Neural cell (in vitro differentiated cells): ENCODE measurements at regions not wholly inside any gene's neighbourhood (a gene's known extent, or its start where the extent isn't known, plus 50 kb on each side); places are given as distances from the start of the nearest gene placed in this dataset.

Experiments
- H2AFZ ChIP-seq: fragments of 200-600, 300-800 bp; sonication (generic), shearing (Covaris generic); 2 replicates; pipeline ENCODE4 v1.6.0; 2014; ENCODE audit warnings: low read depth, mild to moderate bottlenecking, antibody characterized with exemption, low read length, moderate library complexity
- H3F3A ChIP-seq: fragments of 200-600 bp; shearing (Covaris generic); 2 replicates; pipeline ENCODE4 v1.6.1; 2016; ENCODE audit warnings: mild to moderate bottlenecking, moderate library complexity, mixed read lengths, antibody characterized with exemption, low read length; ENCODE audit not compliant: insufficient read depth, poor library complexity, severe bottlenecking
- H3K27ac ChIP-seq: fragments of 200-600, 300-800 bp; sonication (generic), shearing (Covaris generic); 2 replicates; pipeline ENCODE4 v1.5.1; 2014; ENCODE audit warnings: mild to moderate bottlenecking, low read length, moderate library complexity
- H3K27me3 ChIP-seq: fragments of 300-800, 200-600 bp; sonication (generic), shearing (Covaris generic); 2 replicates; pipeline ENCODE4 v1.6.0; 2014; ENCODE audit warnings: mild to moderate bottlenecking, low read depth, low read length, moderate library complexity; ENCODE audit not compliant: insufficient read depth
- H3K36me3 ChIP-seq: fragments of 300-800, 200-600 bp; sonication (generic), shearing (Covaris generic); 2 replicates; pipeline ENCODE4 v1.5.1; 2014; ENCODE audit warnings: mild to moderate bottlenecking, antibody characterized with exemption, low read length, moderate library complexity; ENCODE audit not compliant: insufficient read depth
- H3K4me2 ChIP-seq: fragments of 300-800, 200-600 bp; sonication (generic), shearing (Covaris generic); 2 replicates; pipeline ENCODE4 v1.6.0; 2014; ENCODE audit warnings: mild to moderate bottlenecking, low read length
- H3K4me3 ChIP-seq: fragments of 300-800, 200-600 bp; sonication (generic), shearing (Covaris generic); 2 replicates; pipeline ENCODE4 v1.5.1; 2014; ENCODE audit warnings: mild to moderate bottlenecking, low read length, moderate library complexity
- H3K79me2 ChIP-seq: fragments of 200-600 bp; shearing (Covaris generic); replicated peaks from 2 replicates; pipeline ENCODE4 v1.6.0; 2014; ENCODE audit warnings: mild to moderate bottlenecking, low read length, moderate library complexity; ENCODE audit not compliant: insufficient read depth
- H3K9ac ChIP-seq: fragments of 300-800, 200-600 bp; sonication (generic), shearing (Covaris generic); 2 replicates; pipeline ENCODE4 v1.6.1; 2016; ENCODE audit warnings: mild to moderate bottlenecking, low read length, mixed read lengths
- H3K9me2 ChIP-seq: fragments of 200-600 bp; shearing (Covaris generic); 2 replicates; pipeline ENCODE4 v1.6.1; 2016; ENCODE audit warnings: mild to moderate bottlenecking, low read length, mixed read lengths; ENCODE audit not compliant: insufficient read depth
- H3K9me3 ChIP-seq: fragments of 200-600, 300-800 bp; sonication (generic), shearing (Covaris generic); 2 replicates; pipeline ENCODE4 v1.6.1; 2016; ENCODE audit warnings: mild to moderate bottlenecking, mixed run types, low read length, moderate library complexity, mixed read lengths
- H4K20me1 ChIP-seq: fragments of 200-600 bp; shearing (Covaris generic); 2 replicates; pipeline ENCODE4 v1.6.1; 2016; ENCODE audit warnings: mild to moderate bottlenecking, mixed run types; ENCODE audit not compliant: insufficient read depth
- EP300 ChIP-seq: fragments of 450-650 bp; conservative IDR thresholded peaks from 2 replicates; pipeline ENCODE4 v1.6.1; 2014; ENCODE audit warnings: antibody characterized with exemption, mild to moderate bottlenecking, moderate library complexity; ENCODE audit not compliant: poor library complexity, severe bottlenecking
- EZH2 ChIP-seq: fragments of 200-600, 300-800 bp; shearing (Covaris generic), sonication (generic); IDR thresholded peaks from 2 replicates; pipeline ENCODE4 v1.6.1; 2014; ENCODE audit warnings: antibody characterized with exemption, low read length, borderline replicate concordance, mild to moderate bottlenecking; ENCODE audit not compliant: insufficient read depth, poor library complexity, severe bottlenecking
- MXI1 ChIP-seq: fragments of 450-650 bp; conservative IDR thresholded peaks from 2 replicates; pipeline ENCODE4 v1.6.1; 2014; ENCODE audit warnings: antibody characterized with exemption, mild to moderate bottlenecking; ENCODE audit not compliant: poor library complexity, severe bottlenecking
- POLR2AphosphoS5 ChIP-seq: IDR thresholded peaks from 2 replicates; pipeline ENCODE4 v1.6.1; 2012
- RAD21 ChIP-seq: fragments of 450-650 bp; conservative IDR thresholded peaks from 2 replicates; pipeline ENCODE4 v1.6.1; 2014; ENCODE audit warnings: antibody characterized with exemption, mild to moderate bottlenecking, moderate library complexity
- SMC3 ChIP-seq: fragments of 450-650 bp; conservative IDR thresholded peaks from 2 replicates; pipeline ENCODE4 v1.6.1; 2014; ENCODE audit warnings: antibody characterized with exemption, mild to moderate bottlenecking, moderate library complexity; ENCODE audit not compliant: poor library complexity
- TAF1 ChIP-seq: IDR thresholded peaks from 2 replicates; pipeline ENCODE4 v1.6.1; 2012; ENCODE audit warnings: low read depth
- TF ChIP-seq, protein P1 (sequence below): fragments of 450-650 bp; IDR thresholded peaks from 2 replicates; pipeline ENCODE4 v1.5.1; 2014; ENCODE audit warnings: antibody characterized with exemption, mild to moderate bottlenecking, moderate library complexity; ENCODE audit not compliant: poor library complexity, severe bottlenecking
- TF ChIP-seq, protein P2 (sequence below): IDR thresholded peaks from 2 replicates; pipeline ENCODE4 v1.6.1; 2012; ENCODE audit warnings: borderline replicate concordance

- no peak overlapping the region for H2AFZ ChIP-seq
- no peak overlapping the region for H3K9ac ChIP-seq
- no peaks in the 10 kb centered on the region for H3K79me2 ChIP-seq
- H3K27me3 ChIP-seq, result no peaks in the 10 kb centered on the region
- no peak overlapping the region for H3K4me3 ChIP-seq
- TF ChIP-seq SMC3, result no peak
- TF ChIP-seq, protein P1, sequence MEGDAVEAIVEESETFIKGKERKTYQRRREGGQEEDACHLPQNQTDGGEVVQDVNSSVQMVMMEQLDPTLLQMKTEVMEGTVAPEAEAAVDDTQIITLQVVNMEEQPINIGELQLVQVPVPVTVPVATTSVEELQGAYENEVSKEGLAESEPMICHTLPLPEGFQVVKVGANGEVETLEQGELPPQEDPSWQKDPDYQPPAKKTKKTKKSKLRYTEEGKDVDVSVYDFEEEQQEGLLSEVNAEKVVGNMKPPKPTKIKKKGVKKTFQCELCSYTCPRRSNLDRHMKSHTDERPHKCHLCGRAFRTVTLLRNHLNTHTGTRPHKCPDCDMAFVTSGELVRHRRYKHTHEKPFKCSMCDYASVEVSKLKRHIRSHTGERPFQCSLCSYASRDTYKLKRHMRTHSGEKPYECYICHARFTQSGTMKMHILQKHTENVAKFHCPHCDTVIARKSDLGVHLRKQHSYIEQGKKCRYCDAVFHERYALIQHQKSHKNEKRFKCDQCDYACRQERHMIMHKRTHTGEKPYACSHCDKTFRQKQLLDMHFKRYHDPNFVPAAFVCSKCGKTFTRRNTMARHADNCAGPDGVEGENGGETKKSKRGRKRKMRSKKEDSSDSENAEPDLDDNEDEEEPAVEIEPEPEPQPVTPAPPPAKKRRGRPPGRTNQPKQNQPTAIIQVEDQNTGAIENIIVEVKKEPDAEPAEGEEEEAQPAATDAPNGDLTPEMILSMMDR, result no peak
- TF ChIP-seq EZH2, result no peak
- no peak for TF ChIP-seq EP300
- no peak for TF ChIP-seq RAD21
- no peak for TF ChIP-seq POLR2AphosphoS5
- no peak for TF ChIP-seq TAF1
- H3K27ac ChIP-seq, result no peak overlapping the region
- no peaks in the 10 kb centered on the region for H3K9me2 ChIP-seq
- no peaks in the 10 kb centered on the region for H3F3A ChIP-seq
- no peaks in the 10 kb centered on the region for H3K36me3 ChIP-seq
- no peak overlapping the region for H3K4me2 ChIP-seq
- no peaks in the 10 kb centered on the region for H3K9me3 ChIP-seq
- no peaks in the 10 kb centered on the region for H4K20me1 ChIP-seq
Measured at GRCh38 chr10:43960135-43960415, 311.4 kb upstream of the ZNF32 start.

- Histone ChIP-seq H2AFZ (no peak overlapping the region), H3K4me3 (no peak overlapping the region), H3K9me2 (no peaks in the 10 kb centered on the region), H3K9ac (no peak overlapping the region), H3K4me2 (no peak overlapping the region), H3K36me3 (no peaks in the 10 kb centered on the region), H3K9me3 (no peaks in the 10 kb centered on the region), H3K79me2 (no peaks in the 10 kb centered on the region), H3F3A (no peaks in the 10 kb centered on the region), H3K27ac (no peak overlapping the region), H4K20me1 (no peaks in the 10 kb centered on the region), H3K27me3 (no peaks in the 10 kb centered on the region)
- TF ChIP-seq POLR2AphosphoS5 (no peak), TAF1 (no peak), EP300 (no peak), SMC3 (no peak), RAD21 (no peak), EZH2 (no peak)
- TF ChIP-seq, protein P2, sequence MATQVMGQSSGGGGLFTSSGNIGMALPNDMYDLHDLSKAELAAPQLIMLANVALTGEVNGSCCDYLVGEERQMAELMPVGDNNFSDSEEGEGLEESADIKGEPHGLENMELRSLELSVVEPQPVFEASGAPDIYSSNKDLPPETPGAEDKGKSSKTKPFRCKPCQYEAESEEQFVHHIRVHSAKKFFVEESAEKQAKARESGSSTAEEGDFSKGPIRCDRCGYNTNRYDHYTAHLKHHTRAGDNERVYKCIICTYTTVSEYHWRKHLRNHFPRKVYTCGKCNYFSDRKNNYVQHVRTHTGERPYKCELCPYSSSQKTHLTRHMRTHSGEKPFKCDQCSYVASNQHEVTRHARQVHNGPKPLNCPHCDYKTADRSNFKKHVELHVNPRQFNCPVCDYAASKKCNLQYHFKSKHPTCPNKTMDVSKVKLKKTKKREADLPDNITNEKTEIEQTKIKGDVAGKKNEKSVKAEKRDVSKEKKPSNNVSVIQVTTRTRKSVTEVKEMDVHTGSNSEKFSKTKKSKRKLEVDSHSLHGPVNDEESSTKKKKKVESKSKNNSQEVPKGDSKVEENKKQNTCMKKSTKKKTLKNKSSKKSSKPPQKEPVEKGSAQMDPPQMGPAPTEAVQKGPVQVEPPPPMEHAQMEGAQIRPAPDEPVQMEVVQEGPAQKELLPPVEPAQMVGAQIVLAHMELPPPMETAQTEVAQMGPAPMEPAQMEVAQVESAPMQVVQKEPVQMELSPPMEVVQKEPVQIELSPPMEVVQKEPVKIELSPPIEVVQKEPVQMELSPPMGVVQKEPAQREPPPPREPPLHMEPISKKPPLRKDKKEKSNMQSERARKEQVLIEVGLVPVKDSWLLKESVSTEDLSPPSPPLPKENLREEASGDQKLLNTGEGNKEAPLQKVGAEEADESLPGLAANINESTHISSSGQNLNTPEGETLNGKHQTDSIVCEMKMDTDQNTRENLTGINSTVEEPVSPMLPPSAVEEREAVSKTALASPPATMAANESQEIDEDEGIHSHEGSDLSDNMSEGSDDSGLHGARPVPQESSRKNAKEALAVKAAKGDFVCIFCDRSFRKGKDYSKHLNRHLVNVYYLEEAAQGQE, result no peak
Measured at GRCh38 chr10:43959364-43960134, 310.9 kb upstream of the ZNF32 start.

GRCh38 chr10:43958964-43959363, 310.3 kb upstream of the ZNF32 start:
- Histone ChIP-seq H3K27me3 (no peaks in the 10 kb centered on the region), H3K27ac (no peak overlapping the region), H3K36me3 (no peaks in the 10 kb centered on the region), H3K9me2 (no peaks in the 10 kb centered on the region), H2AFZ (no peak overlapping the region), H3K4me3 (no peak overlapping the region), H3K4me2 (no peak overlapping the region), H3K79me2 (no peaks in the 10 kb centered on the region), H3F3A (no peaks in the 10 kb centered on the region), H3K9me3 (no peaks in the 10 kb centered on the region), H3K9ac (no peak overlapping the region), H4K20me1 (no peaks in the 10 kb centered on the region)
- TF ChIP-seq EZH2 (no peak), TAF1 (no peak), POLR2AphosphoS5 (no peak), MXI1 (no peak), RAD21 (no peak), SMC3 (no peak), EP300 (no peak)
- TF ChIP-seq, protein P2, result no peak
- TF ChIP-seq, protein P1, result no peak
